PFSK-1 (cell line): ENCODE measurements at regions not wholly inside any gene's neighbourhood (a gene's known extent, or its start where the extent isn't known, plus 50 kb on each side); places are given as distances from the start of the nearest gene placed in this dataset.

ENCODE experiments used
- FOXP2 ChIP-seq: optimal IDR thresholded peaks from 2 replicates; pipeline ENCODE3; 2011; ENCODE audit warnings: borderline replicate concordance, control low read depth, inconsistent platforms; ENCODE audit not compliant: insufficient read depth; ENCODE audit errors: extremely low read length, extremely low read depth
- POLR2AphosphoS5 ChIP-seq: IDR thresholded peaks from 2 replicates; pipeline ENCODE4 v1.6.1; 2012; ENCODE audit warnings: low read depth, mild to moderate bottlenecking, control low read depth, low read length, moderate library complexity
- SIN3A ChIP-seq: IDR thresholded peaks from 2 replicates; pipeline ENCODE4 v1.6.1; 2012; ENCODE audit warnings: mild to moderate bottlenecking, low read length, moderate library complexity, borderline replicate concordance; ENCODE audit not compliant: insufficient read depth
- TAF1 ChIP-seq: IDR thresholded peaks from 2 replicates; pipeline ENCODE4 v1.6.1; 2012; ENCODE audit warnings: low read length, control low read depth, borderline replicate concordance; ENCODE audit not compliant: insufficient read depth
- TF ChIP-seq, protein P1 (sequence below), 2 experiments: IDR thresholded peaks; 2 replicates each; pipeline versions ENCODE4 v1.6.1 to v1.8.0; 2011 to 2012; ENCODE audit warnings: low read depth in 2 of 2, low read length in 2 of 2, control low read depth in 1 of 2, inconsistent platforms in 1 of 2, mild to moderate bottlenecking in 1 of 2, moderate library complexity in 1 of 2; ENCODE audit not compliant: insufficient read depth in 1 of 2

DNA sequence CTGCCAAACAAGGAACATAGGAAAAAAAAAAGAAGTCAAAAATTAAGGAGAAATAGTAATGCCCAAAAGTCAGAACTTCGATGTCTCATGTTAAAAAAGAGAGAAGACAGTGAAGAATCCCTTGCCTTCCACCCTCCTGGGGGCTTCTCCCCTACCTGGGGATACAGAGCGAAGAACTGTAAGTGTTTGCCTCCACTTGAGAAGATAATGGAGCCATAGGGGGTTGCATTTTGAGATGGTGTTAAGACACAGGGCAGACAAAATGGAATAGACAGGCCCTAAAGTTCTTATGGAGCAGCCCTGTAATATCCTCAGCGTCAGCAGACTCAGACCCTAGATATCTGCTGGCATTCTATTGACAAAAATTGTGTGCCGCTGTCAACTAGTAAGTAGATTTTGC lies 222.2 kb upstream of the MAP3K7 start:
- TF ChIP-seq, protein P1, sequence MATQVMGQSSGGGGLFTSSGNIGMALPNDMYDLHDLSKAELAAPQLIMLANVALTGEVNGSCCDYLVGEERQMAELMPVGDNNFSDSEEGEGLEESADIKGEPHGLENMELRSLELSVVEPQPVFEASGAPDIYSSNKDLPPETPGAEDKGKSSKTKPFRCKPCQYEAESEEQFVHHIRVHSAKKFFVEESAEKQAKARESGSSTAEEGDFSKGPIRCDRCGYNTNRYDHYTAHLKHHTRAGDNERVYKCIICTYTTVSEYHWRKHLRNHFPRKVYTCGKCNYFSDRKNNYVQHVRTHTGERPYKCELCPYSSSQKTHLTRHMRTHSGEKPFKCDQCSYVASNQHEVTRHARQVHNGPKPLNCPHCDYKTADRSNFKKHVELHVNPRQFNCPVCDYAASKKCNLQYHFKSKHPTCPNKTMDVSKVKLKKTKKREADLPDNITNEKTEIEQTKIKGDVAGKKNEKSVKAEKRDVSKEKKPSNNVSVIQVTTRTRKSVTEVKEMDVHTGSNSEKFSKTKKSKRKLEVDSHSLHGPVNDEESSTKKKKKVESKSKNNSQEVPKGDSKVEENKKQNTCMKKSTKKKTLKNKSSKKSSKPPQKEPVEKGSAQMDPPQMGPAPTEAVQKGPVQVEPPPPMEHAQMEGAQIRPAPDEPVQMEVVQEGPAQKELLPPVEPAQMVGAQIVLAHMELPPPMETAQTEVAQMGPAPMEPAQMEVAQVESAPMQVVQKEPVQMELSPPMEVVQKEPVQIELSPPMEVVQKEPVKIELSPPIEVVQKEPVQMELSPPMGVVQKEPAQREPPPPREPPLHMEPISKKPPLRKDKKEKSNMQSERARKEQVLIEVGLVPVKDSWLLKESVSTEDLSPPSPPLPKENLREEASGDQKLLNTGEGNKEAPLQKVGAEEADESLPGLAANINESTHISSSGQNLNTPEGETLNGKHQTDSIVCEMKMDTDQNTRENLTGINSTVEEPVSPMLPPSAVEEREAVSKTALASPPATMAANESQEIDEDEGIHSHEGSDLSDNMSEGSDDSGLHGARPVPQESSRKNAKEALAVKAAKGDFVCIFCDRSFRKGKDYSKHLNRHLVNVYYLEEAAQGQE (IDR thresholded peaks at IDR 0.05; ENCODE audit: insufficient read depth in 1 of 2, low read depth in 2 of 2, low read length in 2 of 2) = no peak
- TF ChIP-seq TAF1 = no peak
- TF ChIP-seq POLR2AphosphoS5 = no peak
- TF ChIP-seq SIN3A = no peak
- TF ChIP-seq FOXP2 = no peak
